SW 1271 (cell line): ENCODE measurements at regions not wholly inside any gene's neighbourhood (a gene's known extent, or its start where the extent isn't known, plus 50 kb on each side); places are given as distances from the start of the nearest gene placed in this dataset.

Experiments
- DNase-seq, 2 experiments: peaks; one replicate each; lab custom pipeline; 2025; lab: John Stamatoyannopoulos, UW

DNA sequence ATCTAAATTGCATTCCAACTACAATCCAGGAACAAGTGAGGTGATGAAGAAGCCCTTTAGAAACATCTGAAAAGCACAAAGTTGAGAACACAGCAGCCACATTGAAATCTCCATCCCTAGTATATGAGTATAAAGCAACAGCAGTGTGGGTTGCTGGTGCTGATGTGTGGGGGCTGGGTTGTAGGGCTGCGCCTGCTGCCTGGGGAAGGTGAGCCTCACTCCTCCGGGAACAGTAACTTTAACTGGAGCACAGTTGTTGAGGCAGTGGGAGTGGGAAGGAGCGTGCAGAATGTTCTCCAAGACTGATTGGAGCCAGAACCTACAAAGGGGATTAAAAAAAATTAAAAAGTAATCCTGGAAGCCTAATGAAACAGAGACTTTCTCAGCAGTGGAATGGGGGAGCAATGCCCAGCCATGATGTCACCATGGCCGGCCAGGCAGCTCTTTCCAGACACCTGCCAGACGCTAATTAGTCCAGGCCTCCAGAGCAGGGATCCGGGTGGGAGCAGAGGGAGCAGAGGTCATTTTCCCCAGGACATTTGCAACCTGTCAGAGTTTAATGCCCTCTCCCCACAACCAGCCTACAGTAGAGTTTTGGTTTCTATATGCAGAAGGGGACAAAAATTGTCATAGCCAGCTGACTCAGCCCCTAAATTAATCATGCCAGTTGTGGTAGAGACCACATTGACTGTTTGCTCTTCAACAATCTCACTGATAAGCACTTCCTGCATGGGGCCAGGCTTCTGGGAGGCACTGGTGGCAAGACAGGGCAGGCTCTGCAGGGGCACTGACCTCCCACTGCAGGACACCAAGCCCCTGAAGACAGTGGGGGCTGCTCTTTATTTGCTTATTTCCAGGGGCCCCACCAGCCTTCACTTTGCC is 133.0 kb upstream of the ZNF32 start:
- DNase-seq, result no peak

DNA sequence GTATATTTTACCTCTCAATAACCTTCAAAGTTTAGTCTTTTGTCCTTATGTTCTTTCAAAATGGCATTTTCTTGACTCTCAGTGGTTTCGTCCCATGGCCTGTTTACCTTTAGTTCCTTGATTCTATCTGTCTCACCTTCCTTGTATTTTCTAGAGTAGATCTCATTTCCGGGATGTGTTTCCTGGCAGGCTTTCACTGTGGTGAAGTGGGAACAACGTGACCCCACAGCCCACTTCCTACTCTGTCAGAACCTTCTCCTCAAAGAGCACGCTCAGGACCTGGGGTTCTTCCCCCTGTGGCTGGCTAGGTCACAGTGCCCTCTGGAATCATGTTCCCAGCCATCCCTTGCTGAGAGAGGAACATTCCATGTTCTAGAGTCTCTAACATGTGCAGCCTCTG is 129.9 kb upstream of the ZNF32 start:
- DNase-seq, result no peak

DNA sequence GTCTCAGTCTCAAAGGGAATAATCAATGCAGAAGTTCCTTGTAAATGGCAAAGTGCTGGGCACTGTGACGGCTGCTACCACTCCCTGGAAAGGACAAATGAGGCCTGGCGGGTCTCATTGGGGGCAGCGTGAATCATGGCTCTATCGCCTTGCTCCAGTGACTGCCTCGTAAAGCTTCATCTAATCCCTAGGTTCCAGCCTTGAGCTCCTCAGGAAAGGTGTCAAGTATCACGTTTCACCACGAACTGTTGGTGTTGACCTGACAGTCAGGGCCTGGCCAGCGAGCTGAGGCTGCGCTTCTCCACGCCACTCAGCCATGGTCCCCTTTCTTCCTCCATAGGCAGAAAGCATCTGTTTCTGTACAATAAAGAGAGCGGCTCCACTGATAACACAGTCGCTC is 126.7 kb upstream of the ZNF32 start:
- no peak for DNase-seq

DNA sequence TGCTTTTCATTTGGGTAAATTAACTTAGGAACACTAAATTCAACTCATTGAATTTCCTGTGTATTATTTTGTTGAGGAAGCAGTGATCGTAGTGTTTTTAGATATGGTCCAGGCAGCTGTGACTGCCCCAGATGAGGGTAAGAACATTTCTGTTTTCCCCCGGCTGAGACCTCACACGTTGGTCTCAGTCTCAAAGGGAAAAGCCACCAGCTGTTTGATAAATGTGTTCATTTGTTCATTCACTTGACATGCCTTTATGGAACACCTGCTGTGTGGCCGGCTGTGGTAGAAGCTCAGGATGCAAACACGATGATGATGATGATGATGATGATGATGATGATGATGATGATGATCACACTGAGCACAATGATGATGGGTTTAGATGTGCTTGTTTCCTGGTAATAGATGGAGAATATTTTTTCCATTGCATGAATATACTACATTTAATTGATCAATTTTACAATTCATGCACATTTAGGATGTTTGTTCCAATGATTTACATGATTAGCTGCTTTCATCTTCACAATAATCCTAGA is 125.6 kb upstream of the ZNF32 start:
- DNase-seq, result no peak

DNA sequence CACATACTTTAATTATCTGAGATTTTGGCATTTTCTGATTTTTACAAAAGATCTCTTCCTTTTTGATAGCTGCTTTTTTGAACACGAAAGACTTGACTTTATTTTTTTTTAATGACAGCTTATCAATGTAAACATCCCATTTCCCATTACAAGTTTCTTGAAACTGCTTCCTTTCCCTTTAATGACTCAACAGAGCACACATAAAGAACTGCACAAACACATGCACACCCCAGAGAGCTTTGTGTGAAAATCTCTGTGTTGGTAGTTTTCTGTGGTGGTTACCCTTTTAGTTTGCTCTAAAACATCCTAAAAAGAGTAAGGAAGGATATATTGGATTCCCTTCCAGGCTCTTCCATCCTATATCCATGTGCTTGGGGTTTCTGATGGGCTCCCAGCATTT is 125.1 kb upstream of the ZNF32 start:
- no peak for DNase-seq

DNA sequence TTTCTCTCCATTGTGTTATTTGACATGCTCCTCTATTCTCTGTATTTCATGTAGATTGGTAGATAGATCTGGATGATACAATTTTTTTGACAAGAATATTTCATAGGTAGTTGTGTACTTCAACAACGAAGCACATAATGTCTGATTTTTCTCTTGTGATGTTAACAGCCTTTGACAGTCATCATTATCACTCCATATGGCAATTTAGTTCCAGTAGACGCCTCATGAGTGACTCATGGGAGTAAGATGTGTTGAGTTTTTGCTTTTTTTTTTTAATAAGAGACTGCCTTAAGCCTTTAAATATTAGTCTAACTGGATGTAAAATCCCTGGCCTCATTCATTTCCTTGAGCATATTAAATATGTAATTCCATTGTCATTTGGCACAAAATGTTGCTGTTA is 123.5 kb upstream of the ZNF32 start:
- DNase-seq, result no peak

DNA sequence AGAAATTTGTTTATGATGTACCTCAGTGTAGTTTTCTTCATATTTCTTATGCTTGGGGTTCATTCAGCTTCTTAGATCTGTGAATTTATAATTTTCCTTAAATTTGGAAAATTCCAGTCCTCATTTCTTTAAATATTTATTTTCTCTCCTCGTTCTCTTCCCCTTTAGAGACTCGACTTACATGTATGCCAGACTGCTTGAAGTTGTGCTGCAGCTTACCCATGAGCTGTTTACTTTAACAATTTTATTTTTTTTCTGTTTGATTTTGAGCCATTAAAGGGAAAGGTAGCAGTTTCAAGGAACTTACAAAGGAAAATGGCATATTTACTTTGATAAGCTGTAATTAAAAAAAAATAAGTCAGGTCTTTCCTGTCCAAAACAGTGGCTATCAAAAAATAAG is 123.0 kb upstream of the ZNF32 start:
- no peak for DNase-seq

DNA sequence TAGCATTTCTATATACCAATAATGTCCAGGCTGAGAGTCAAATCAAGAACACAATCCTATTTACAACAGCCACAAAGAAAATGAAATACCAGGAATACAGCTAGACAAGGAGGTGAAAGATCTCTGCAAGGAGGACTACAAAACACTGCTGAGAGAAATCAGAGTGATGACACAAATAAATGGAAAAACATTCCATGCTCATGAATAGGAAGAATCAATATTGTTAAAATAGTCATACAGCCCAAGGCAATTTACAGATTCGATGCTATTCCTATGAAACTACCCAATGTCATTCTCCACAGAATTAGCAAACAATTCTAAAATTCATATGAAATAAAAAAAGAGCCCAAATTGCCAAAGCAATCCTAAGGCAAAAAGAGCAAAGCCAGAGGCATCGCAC is 116.8 kb upstream of the ZNF32 start:
- no peak for DNase-seq

DNA sequence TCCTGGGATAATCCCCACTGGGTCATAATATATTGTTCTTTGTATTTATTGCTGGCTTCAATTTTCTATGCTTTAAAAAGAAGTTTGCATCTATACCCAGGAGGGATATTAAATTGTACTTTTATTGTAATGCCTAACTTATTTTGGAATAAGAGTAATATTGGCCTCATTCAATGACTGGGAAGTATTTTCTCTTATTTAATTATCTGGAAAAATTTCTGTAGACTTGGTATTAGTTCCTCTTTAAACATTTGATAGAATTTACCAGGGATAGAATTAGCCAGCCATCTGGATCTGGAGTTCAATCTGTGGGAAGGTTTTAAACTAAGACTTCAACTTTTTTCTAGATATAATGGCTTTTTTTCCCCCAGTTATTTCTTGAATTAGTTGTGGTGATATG is 115.2 kb upstream of the ZNF32 start:
- no peak for DNase-seq

DNA sequence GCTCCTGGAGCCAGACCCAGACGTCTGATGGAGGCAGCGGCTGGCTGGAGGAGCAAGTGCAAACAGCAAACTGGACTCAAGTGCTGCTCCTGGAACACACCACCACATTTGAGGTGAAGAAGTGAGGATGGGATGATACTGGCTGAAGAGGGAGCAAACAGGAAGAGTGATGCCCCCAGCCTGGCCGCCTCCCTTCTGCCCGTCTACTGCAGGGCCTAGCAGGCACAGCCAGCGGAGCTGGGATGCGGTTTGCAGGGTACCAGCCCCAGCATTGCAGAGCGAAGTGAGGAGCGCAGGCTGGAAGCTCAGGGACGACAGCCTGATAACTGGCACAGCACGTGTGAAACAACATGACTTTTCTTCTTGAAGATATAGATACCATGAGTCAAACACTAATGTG is 111.8 kb upstream of the ZNF32 start:
- DNase-seq, result no peak

DNA sequence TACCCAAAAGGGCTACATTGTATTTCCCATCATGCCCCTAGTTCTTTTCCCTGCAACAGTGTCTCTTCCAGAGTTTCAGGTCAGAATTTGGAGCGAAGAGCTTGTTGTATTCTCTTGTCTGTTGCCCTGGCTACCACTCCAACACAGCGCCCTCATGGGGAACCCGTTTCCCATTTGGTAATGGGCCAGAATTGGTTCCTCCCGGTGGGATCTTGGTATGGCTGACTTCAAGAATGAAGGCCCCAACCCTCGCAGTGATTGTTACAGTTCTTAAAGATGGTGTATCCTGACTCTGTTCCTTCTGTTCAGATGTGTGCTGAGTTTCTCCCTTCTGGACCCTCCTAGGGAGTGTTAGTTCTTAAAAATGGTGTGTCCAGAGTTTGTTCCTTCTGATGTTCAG is 110.5 kb upstream of the ZNF32 start:
- DNase-seq, result no peak

DNA sequence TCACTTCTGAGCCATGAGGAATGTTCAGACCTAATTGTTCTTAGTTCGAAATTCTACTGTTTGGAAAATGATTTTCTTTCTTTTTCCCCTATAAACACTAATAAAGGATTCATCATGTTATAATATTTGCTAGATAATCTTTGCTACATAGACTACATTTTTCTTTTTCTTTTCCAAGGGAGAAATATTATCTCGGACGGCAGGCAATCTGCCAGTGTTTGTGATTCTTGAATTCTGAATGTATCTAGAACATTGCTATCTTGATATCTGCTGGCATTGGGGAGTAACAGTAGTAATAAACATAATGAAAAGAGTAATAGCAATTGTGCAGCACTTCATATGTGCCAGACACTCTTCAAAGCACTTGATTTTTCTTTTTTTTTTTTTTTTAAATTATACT is 107.7 kb upstream of the ZNF32 start:
- no peak for DNase-seq

DNA sequence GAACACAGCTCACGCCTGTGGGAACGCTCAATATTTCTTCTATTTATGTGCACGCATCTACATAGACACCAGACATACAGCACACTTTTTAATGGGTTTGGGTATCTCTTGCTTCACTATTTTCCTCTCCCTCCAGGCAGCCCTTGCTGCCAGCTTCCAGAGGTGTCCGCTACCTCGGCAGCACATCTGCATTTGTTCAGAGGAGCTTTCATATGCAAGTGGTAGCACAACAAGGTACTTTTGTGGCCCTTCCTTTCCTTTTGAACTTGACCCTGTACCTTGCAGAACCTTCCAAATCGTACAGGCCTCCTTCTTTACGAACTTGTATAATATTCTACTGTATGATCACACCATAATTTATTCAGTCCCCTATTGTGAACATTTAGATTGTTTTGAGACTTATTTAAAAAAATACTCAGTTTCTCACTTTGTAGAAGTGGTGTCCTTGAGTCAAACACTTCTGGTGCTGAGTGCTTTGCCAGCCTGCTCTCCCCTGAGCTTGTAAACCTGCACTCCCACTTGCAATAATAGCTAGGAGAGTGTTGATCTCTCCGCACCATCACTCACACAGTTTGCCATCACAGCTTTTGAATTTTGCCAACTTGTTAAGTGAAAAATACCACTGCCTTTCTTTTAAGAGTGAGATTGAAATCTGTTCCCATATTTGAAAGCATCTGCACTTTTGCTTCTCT is 106.0 kb upstream of the ZNF32 start:
- no peak for DNase-seq

DNA sequence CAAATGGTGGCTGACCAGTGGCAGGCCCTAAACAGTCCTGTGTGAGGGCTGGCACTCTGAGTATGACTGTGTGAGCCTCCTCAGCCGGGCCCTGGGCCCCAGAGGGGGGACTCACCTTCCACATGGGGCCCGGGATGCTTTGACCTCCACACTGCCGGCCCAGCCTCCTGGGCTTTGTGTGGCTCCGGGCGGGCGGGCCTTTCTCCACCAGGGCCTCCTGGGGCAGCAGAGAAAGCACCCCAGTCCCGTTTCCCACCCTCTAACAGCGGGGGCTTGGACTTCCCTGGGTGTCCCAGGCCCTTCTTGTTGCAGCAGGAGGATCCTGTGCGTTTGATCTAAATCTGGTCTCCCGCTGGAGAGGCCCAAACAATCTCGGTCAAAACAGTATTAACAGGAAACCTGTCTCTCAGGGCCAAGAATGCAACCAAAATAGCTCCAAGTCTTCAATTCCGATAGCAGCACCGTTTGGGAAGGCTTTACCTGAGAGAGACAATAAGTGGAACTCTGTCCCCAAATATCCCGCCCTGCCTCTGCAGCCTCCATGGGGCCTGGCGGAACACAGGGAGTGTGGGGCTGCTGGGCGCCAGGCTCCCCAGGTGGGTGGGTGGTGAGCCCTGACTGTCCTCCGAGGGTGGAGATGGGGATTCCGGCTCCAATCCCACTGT is 104.8 kb upstream of the ZNF32 start:
- DNase-seq, result no peak

DNA sequence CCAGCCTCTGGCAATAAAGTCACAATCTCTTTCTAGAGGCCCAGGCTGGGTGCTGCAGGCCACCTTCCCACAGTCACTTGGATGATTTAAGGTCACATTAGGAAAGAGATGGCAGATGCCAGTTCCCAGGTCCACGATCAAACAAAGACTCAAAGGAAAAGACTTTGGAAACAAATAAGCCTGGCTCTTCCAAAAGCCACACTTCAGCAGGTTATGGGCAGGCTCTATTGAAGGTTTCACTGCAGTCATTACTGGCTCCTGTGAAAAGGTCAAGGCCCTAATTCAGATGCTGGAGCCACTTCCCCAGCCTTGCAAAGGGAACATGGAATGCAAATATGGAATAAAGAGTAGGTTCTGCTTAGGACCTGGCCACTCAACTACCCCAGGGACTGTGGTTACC is 104.0 kb upstream of the ZNF32 start:
- no peak for DNase-seq

DNA sequence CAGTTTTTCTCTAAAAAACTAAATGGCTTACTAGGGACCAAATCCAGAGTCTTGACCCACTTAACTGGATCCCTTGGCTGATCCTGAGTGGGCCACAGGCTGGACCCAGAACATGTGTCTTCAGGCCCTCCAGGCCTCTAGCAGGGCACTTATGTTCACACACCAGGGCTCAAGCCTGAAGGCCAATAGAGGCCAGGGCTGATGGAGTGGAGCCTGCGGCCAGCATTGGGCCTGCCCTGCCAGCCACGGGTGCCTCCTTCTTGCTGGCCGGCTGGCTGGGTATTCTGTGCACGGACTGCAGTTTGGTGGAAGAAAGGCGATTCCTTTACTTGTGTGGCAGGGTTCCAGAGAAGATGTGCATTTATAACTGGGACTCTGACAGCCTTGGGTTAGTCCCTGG is 103.0 kb upstream of the ZNF32 start:
- no peak for DNase-seq

DNA sequence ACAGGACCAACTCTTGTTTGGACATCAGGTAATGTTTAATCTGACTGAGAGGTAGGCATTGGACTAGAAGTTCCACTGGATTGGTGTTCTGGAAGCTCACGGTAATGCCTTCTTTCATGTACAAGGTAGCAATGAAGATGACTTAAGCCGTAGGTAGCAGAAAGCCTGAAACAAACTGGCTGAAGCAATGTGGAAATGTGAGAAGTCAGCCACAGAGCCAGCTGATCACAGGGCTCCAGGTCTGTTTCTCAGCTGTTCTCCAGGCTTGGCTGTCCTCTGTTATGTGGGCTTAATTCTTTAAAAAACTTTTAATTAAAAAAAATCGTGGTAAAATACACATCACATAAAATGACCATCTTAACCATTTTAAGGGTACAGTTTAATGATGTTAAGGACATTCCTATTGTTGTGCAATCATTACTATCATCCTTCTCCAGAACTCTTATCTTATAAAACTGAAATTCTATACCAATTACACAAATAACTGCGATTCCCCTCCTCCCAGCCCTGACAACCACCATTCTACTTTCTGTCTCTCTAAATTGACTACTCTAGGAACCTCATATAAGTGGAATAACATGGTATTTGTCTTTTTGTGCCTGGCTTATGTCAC is 101.4 kb upstream of the ZNF32 start:
- DNase-seq, result no peak

DNA sequence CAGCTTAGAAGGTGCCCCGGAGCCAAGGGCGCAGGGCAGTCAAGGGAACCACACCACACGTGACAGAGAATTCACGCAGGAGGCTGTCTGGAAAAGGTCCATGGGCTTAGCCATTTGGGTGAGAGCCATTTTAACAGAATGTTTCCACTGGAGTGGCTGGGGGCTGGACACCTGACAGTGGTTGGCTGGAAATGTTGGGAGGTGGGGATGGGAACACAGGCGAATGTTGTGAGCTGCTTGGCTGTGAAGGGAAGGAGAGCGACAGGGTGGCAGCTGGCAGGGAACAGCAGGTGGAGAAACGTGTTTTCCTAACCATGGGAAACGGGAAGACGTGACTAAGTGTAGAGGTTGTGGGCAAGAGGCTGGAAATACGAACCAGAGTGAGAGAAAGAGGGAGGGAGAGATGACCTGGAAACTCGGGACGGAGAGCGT is 100.5 kb upstream of the ZNF32 start:
- no peak for DNase-seq

DNA sequence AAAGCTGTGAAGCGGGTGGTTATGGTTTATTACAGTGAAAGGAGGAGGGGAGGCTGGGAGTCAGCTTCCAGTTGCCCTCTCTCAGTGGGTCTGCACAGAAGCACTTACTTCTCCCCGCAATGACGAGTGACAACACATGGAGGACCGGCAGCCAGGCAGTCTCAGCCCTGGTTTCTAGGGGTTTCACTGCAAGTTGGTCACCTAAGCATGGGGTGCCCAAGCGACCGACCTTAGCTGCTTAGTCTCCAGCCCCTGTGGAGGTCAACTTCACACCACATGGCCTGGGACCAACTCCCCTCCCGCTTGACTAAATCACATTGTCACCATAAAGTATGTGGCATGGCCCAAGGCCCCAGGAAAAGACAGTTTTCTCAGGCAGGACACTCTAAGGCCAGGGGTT is 99.9 kb upstream of the ZNF32 start:
- DNase-seq, result no peak

DNA sequence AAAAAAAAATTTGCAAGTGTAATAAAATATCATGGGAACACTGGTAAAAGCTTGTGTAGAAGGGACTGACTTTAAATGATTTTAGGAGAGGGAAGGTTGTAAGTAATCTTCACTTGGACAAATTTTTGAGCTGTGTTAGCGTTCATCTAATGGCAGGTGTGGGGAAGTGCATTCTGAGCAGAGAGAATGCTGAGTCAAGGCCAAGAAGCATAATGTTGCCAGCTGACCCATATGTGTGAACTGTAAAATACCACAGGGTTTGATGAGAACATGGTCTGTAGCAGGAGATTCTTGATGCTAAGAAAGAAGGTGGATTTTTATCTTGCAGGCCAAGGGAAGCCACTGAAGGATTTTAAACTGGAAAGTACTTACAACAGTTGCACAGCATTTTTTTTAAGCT is 98.2 kb upstream of the ZNF32 start:
- no peak for DNase-seq

DNA sequence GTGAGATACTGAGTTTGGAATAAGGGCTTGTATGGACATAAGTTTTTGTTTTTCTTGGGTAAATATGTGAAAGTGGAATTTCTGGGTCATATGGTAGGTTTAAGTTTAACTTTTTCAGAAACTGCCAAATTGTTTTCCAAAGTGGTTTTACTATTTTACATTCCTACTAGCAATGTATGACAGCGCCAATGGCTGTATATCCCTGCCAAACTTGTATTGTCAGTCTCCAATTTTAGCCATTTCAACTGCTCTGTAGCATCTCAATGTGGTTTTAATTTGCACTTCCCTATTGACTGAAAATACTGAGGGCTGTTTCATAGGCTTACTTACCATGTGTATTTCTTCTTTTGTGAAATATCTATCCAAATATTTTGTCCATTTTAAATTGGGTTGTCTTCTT is 90.5 kb upstream of the ZNF32 start:
- DNase-seq, result no peak

DNA sequence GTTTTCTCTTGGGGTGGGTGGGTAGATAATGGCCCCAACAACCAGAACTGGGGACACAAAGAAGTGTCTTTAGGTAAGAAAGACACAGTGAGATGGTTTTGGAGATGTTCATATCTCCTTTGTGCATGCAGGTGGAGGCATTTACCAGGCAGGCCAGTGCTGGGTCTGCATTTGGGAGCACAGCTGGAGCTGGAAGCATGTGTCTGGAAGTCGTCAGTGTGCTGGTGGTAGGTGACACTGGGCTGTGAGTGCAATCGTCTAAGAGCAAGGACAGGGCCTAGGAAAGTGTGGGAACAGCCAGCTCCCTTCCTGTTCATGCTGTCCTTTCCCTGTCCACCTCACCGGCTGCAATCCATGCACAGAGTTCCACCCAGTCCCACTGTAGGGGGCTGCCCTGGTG is 88.3 kb upstream of the ZNF32 start:
- DNase-seq, result no peak
